Osteoblast (primary cell): ENCODE measurements at regions not wholly inside any gene's neighbourhood (a gene's known extent, or its start where the extent isn't known, plus 50 kb on each side); places are given as distances from the start of the nearest gene placed in this dataset.

ENCODE experiments used
- DNase-seq: peaks from one replicate; pipeline ENCODE4 v3.0.0; 2011; ENCODE audit warnings: low spot score, mixed read lengths; ENCODE audit not compliant: insufficient read length; ENCODE audit errors: missing footprints
- H2AFZ ChIP-seq: 2 replicates; pipeline ENCODE4 v1.6.0; 2011; ENCODE audit warnings: mild to moderate bottlenecking, low read length
- H3K27ac ChIP-seq: 2 replicates; pipeline ENCODE4 v1.5.1; 2011; ENCODE audit warnings: mild to moderate bottlenecking, low read depth, low read length, moderate library complexity
- H3K27me3 ChIP-seq: 2 replicates; pipeline ENCODE4 v1.6.0; 2012; ENCODE audit warnings: mild to moderate bottlenecking, control low read depth, inconsistent platforms, low read length, moderate library complexity; ENCODE audit not compliant: insufficient read depth
- H3K36me3 ChIP-seq: 2 replicates; pipeline ENCODE4 v1.5.1; 2011; ENCODE audit warnings: mild to moderate bottlenecking, low read length, control low read depth, moderate library complexity; ENCODE audit not compliant: insufficient read depth
- H3K4me1 ChIP-seq: 2 replicates; pipeline ENCODE4 v1.5.1; 2011; ENCODE audit warnings: mild to moderate bottlenecking, low read length, control low read depth, moderate library complexity; ENCODE audit not compliant: insufficient read depth
- H3K4me2 ChIP-seq: 2 replicates; pipeline ENCODE4 v1.6.0; 2011; ENCODE audit warnings: mild to moderate bottlenecking, low read length; ENCODE audit not compliant: insufficient read depth
- H3K4me3 ChIP-seq: fragments of 200-600 bp; sonication (generic); 3 replicates; pipeline ENCODE4 v1.5.1; 2012; ENCODE audit warnings: mild to moderate bottlenecking, low read length, inconsistent platforms; ENCODE audit not compliant: insufficient read depth
- H3K79me2 ChIP-seq: 2 replicates; pipeline ENCODE4 v1.6.0; 2012; ENCODE audit warnings: mild to moderate bottlenecking, low read length, control low read depth, inconsistent platforms; ENCODE audit not compliant: insufficient read depth
- H3K9me3 ChIP-seq: 2 replicates; pipeline ENCODE4 v1.5.1; 2011; ENCODE audit warnings: low read depth, low read length, control low read depth
- H4K20me1 ChIP-seq: 2 replicates; pipeline ENCODE4 v1.6.0; 2012; ENCODE audit warnings: mild to moderate bottlenecking, low read length, control low read depth; ENCODE audit not compliant: insufficient read depth
- CTCF ChIP-seq: IDR thresholded peaks from 2 replicates; pipeline ENCODE4 v1.5.1; 2011; ENCODE audit warnings: mild to moderate bottlenecking, low read depth, low read length, moderate library complexity; ENCODE audit errors: extremely low read depth

GRCh38 chr21:35853321-35854239 is 206.7 kb downstream of the SETD4 start:
- peaks cover 17% of the 10 kb centered on the region for H3K4me1 ChIP-seq
- H3K27ac ChIP-seq: no peak overlapping the region
- H3K9me3 ChIP-seq: no peaks in the 10 kb centered on the region
- no peak for TF ChIP-seq CTCF
- no peaks in the 10 kb centered on the region for H3K79me2 ChIP-seq
- H4K20me1 ChIP-seq: no peaks in the 10 kb centered on the region
- H3K4me3 ChIP-seq: no peak overlapping the region
- H3K27me3 ChIP-seq: peaks cover 8% of the 10 kb centered on the region
- H3K36me3 ChIP-seq: no peaks in the 10 kb centered on the region
- no peak overlapping the region for H3K4me2 ChIP-seq
- DNase-seq: no peak
- no peak overlapping the region for H2AFZ ChIP-seq

DNA sequence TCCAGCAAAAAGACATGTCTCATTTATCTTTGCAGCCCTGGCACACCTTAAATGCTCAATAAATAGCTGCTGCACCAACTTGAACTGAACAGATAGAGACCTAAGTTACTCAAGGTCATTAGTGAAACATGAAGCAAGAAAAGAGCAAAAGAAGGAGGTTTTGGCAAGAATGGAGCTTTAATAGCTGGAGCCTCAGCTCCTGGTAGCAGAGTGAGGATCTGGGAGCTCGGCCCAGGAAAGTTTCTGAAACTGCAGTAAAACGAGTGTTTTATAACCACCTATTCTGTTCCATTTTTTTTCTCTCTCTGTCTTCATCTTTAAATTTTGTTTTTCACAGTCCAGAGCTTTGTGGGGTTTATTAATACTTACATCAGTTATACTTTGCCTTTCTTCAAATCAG is 207.5 kb downstream of the SETD4 start:
- H3K4me2 ChIP-seq: no peak overlapping the region
- no peak for TF ChIP-seq CTCF
- no peaks in the 10 kb centered on the region for H3K9me3 ChIP-seq
- no peak for DNase-seq
- H2AFZ ChIP-seq: no peak overlapping the region
- no peaks in the 10 kb centered on the region for H4K20me1 ChIP-seq
- no peak overlapping the region for H3K4me3 ChIP-seq
- H3K4me1 ChIP-seq: peaks cover 17% of the 10 kb centered on the region
- H3K27me3 ChIP-seq: peaks cover 8% of the 10 kb centered on the region
- no peaks in the 10 kb centered on the region for H3K79me2 ChIP-seq
- no peaks in the 10 kb centered on the region for H3K36me3 ChIP-seq
- no peak overlapping the region for H3K27ac ChIP-seq

GRCh38 chr21:35850542-35851103 is 209.7 kb downstream of the SETD4 start:
- H3K79me2 ChIP-seq: no peaks in the 10 kb centered on the region
- H2AFZ ChIP-seq: peak overlapping the region; percentile 15
- no peak overlapping the region for H3K4me3 ChIP-seq
- no peak for TF ChIP-seq CTCF
- H3K27ac ChIP-seq: peak overlapping the region; percentile 10
- peak; percentile 13 for DNase-seq
- H3K4me1 ChIP-seq: peaks cover 17% of the 10 kb centered on the region
- no peaks in the 10 kb centered on the region for H3K9me3 ChIP-seq
- peak overlapping the region; percentile 46 for H3K4me2 ChIP-seq
- H4K20me1 ChIP-seq: no peaks in the 10 kb centered on the region
- H3K36me3 ChIP-seq: no peaks in the 10 kb centered on the region
- peaks cover 9% of the 10 kb centered on the region for H3K27me3 ChIP-seq

- H3K27ac ChIP-seq: peak overlapping the region; percentile 46
- H3K9me3 ChIP-seq: no peaks in the 10 kb centered on the region
- no peak for TF ChIP-seq CTCF
- peaks cover 10% of the 10 kb centered on the region for H3K27me3 ChIP-seq
- peak overlapping the region; percentile 15 for H2AFZ ChIP-seq
- H4K20me1 ChIP-seq: no peaks in the 10 kb centered on the region
- DNase-seq: peak; percentile 84
- H3K79me2 ChIP-seq: no peaks in the 10 kb centered on the region
- peak overlapping the region; percentile 46 for H3K4me2 ChIP-seq
- H3K4me3 ChIP-seq: no peak overlapping the region
- peaks cover 17% of the 10 kb centered on the region for H3K4me1 ChIP-seq
- no peaks in the 10 kb centered on the region for H3K36me3 ChIP-seq
Observed at GRCh38 chr21:35850029-35850428, 210.3 kb downstream of the SETD4 start.
